Breast epithelium (tissue), 4 donors: ENCODE measurements at regions not wholly inside any gene's neighbourhood (a gene's known extent, or its start where the extent isn't known, plus 50 kb on each side); places are given as distances from the start of the nearest gene placed in this dataset.

ENCODE experiments used
- DNase-seq, 2 donors: peaks; one replicate each; pipeline ENCODE4 v3.0.0-alpha.2; 2019; ENCODE audit warnings: low spot score in 2 of 2
- H3K27ac ChIP-seq, 2 donors: fragments of 200-600 bp; sonication (generic) in 1 of 2; one replicate each; pipeline ENCODE4 v1.5.1; 2016 to 2019; ENCODE audit warnings: mild to moderate bottlenecking in 1 of 2
- H3K27me3 ChIP-seq, 2 donors: fragments of 200-600 bp; sonication (generic) in 1 of 2; one replicate each; pipeline versions ENCODE4 v1.5.1 to v1.6.0; 2017 to 2019; ENCODE audit warnings: control low read depth in 1 of 2, mild to moderate bottlenecking in 1 of 2
- H3K36me3 ChIP-seq: fragments of 200-600 bp; one replicate; pipeline ENCODE4 v1.5.1; 2019
- H3K4me1 ChIP-seq, 2 donors: fragments of 200-600 bp; sonication (generic); one replicate each; pipeline ENCODE4 v1.5.1; 2016 to 2019; ENCODE audit warnings: control low read depth in 1 of 2
- H3K4me3 ChIP-seq, 3 donors: fragments of 200-600 bp; sonication (generic); 1 replicate in 2 of 3; 2 replicates in 1 of 3; pipeline ENCODE4 v1.5.1; 2016 to 2019; ENCODE audit warnings: mild to moderate bottlenecking in 3 of 3, moderate library complexity in 2 of 3
- H3K9me3 ChIP-seq, 2 donors: fragments of 200-600 bp; sonication (generic) in 1 of 2; one replicate each; pipeline ENCODE4 v1.5.1; 2016 to 2019; ENCODE audit warnings: control low read depth in 1 of 2
- POLR2A ChIP-seq: fragments of 450-650 bp; IDR thresholded peaks from one replicate; pipeline ENCODE4 v1.6.1; 2016; ENCODE audit warnings: antibody characterized with exemption, mild to moderate bottlenecking, moderate library complexity
- POLR2AphosphoS5 ChIP-seq, 3 donors: sonication (generic); formaldehyde crosslinking; IDR thresholded peaks; one replicate each; pipeline ENCODE4 v1.6.1; 2017; ENCODE audit warnings: antibody characterized with exemption in 3 of 3
- intact Hi-C: fragments of 100-400 bp; cut with DNase I; formaldehyde crosslinking; loops from one replicate; pipeline ENCODE4 v1.15.1; 2023; ENCODE audit warnings: low total_unique reads
- TF ChIP-seq, protein P1 (sequence below), 3 donors: fragments of 450-650 bp; IDR thresholded peaks; one replicate each; pipeline ENCODE4 v1.5.1; 2016 to 2017; ENCODE audit warnings: antibody characterized with exemption in 3 of 3, mild to moderate bottlenecking in 3 of 3, moderate library complexity in 3 of 3

DNA sequence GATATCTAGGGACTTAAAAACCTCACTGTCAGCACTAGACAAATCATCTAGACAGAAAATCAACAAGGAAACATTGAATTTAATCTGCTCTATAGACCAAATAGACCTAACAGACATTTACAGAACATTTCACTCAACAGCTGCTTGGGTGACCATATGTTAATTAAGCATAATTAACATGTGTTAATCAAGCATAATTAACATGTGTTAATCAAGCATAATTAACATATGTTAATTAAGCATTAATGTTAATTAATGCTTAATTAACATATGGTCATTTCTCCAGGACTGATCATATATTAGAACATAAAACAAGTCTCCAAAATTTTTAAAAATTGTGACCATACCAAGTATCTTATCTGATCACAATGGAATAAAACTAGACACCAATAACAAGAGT lies 137.3 kb upstream of the MME start:
- TF ChIP-seq, protein P1, sequence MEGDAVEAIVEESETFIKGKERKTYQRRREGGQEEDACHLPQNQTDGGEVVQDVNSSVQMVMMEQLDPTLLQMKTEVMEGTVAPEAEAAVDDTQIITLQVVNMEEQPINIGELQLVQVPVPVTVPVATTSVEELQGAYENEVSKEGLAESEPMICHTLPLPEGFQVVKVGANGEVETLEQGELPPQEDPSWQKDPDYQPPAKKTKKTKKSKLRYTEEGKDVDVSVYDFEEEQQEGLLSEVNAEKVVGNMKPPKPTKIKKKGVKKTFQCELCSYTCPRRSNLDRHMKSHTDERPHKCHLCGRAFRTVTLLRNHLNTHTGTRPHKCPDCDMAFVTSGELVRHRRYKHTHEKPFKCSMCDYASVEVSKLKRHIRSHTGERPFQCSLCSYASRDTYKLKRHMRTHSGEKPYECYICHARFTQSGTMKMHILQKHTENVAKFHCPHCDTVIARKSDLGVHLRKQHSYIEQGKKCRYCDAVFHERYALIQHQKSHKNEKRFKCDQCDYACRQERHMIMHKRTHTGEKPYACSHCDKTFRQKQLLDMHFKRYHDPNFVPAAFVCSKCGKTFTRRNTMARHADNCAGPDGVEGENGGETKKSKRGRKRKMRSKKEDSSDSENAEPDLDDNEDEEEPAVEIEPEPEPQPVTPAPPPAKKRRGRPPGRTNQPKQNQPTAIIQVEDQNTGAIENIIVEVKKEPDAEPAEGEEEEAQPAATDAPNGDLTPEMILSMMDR (IDR thresholded peaks at IDR 0.05): no peak
- no peak for TF ChIP-seq POLR2AphosphoS5 (IDR thresholded peaks at IDR 0.05)
- no peak for TF ChIP-seq POLR2A
- H3K4me1 ChIP-seq: no peaks in the 10 kb centered on the region
- no peaks in the 10 kb centered on the region for H3K36me3 ChIP-seq
- DNase-seq: no peak
- H3K4me3 ChIP-seq: no peak overlapping the region
- H3K27me3 ChIP-seq: no peaks in the 10 kb centered on the region
- intact Hi-C loops: no loop called here
- H3K27ac ChIP-seq: no peak overlapping the region
- peaks cover 11 to 12% of the 10 kb centered on the region in 2 donors for H3K9me3 ChIP-seq

DNA sequence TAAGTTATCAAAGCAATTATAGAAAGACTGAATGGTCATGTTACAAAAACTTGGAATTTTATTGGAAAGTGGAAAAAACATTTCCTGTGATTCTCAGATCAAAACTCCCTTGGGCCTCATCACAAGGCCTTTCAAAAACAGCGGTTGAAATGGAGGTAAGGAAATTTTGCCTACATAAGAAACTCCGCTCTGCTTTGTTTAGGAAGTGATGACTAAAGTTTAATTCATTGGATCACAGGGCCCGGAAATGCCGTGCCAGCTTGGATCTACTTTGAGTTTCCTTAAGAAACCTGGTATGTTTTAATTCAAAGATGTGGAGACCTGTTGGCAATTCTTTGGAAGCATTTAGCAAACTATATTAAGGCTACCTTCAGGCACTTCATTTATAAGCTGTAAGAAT lies 143.9 kb upstream of the MME start:
- intact Hi-C loops: no loop called here
- Histone ChIP-seq H3K4me3 (no peak overlapping the region), H3K36me3 (no peaks in the 10 kb centered on the region), H3K27me3 (no peaks in the 10 kb centered on the region), H3K4me1 (no peaks in the 10 kb centered on the region), H3K27ac (no peak overlapping the region), H3K9me3 (peaks cover under 1 to 6% of the 10 kb centered on the region in 2 donors)
- TF ChIP-seq POLR2AphosphoS5 (IDR thresholded peaks at IDR 0.05) (no peak), POLR2A (no peak)
- TF ChIP-seq, protein P1 (IDR thresholded peaks at IDR 0.05): no peak
- DNase-seq: no peak

GRCh38 chr3:154933581-154933980 lies 146.5 kb upstream of the MME start:
- no peak for DNase-seq
- Histone ChIP-seq H3K27ac (no peak overlapping the region), H3K36me3 (no peaks in the 10 kb centered on the region), H3K4me1 (no peaks in the 10 kb centered on the region), H3K4me3 (no peak overlapping the region), H3K27me3 (no peaks in the 10 kb centered on the region), H3K9me3 (no peaks in the 10 kb centered on the region)
- intact Hi-C loops: no loop called here
- TF ChIP-seq, protein P1 (IDR thresholded peaks at IDR 0.05): no peak
- TF ChIP-seq POLR2AphosphoS5 (IDR thresholded peaks at IDR 0.05) (no peak), POLR2A (no peak)

DNA sequence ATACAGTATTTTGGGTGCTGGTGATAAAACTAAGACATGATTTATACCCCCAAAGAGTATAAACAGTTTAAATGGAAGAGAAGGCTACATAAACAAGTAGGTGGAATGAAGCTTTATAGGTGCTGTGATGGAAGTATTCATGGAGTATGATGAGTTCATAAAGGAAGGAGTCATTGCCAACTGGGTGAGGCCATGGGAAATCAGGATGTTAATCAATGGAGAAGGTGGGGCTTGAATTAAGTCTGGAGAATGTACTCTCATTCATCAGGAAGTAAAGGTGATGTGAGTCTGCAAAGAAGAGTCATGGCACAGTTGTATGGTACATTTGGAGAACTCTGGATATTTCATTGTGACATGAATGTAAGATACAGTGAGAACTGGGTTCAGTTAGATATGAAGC lies 147.5 kb upstream of the MME start:
- DNase-seq: no peak
- H3K27me3 ChIP-seq: no peaks in the 10 kb centered on the region
- no peak overlapping the region for H3K27ac ChIP-seq
- H3K4me3 ChIP-seq: no peak overlapping the region
- no peaks in the 10 kb centered on the region for H3K4me1 ChIP-seq
- no peak for TF ChIP-seq POLR2AphosphoS5 (IDR thresholded peaks at IDR 0.05)
- intact Hi-C loops: no loop called here
- H3K36me3 ChIP-seq: no peaks in the 10 kb centered on the region
- no peaks in the 10 kb centered on the region for H3K9me3 ChIP-seq

GRCh38 chr3:154931484-154931883 lies 148.6 kb upstream of the MME start:
- H3K4me1 ChIP-seq: peaks cover 0 to 4% of the 10 kb centered on the region in 2 donors
- intact Hi-C loops: no loop called here
- H3K27ac ChIP-seq: no peak overlapping the region
- no peak for DNase-seq
- H3K36me3 ChIP-seq: no peaks in the 10 kb centered on the region
- H3K27me3 ChIP-seq: no peaks in the 10 kb centered on the region
- no peak overlapping the region for H3K4me3 ChIP-seq
- no peaks in the 10 kb centered on the region for H3K9me3 ChIP-seq
- TF ChIP-seq POLR2AphosphoS5 (IDR thresholded peaks at IDR 0.05): no peak

DNA sequence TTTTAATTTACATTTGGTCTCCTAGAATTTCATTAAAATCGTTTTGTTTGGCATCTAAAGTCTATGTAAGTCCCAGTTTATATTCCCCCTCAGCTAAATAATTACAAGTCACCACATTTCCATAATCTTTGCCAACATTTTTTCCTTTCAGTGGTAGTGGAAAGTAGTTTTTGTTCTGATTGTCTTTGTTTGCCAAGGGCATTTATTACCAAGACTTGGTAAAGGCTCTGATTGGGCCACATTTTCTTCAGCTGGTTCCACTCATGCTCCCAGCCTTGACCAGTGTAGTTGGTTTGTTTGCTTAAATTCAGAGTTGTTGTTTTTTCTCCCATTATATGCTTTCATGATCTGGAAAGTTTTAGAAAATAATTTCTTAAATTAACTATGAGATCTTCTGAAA lies 153.4 kb upstream of the MME start:
- no peaks in the 10 kb centered on the region for H3K9me3 ChIP-seq
- H3K4me1 ChIP-seq: peaks cover 0 to 9% of the 10 kb centered on the region in 2 donors
- no peak for TF ChIP-seq POLR2AphosphoS5 (IDR thresholded peaks at IDR 0.05)
- TF ChIP-seq, protein P1 (IDR thresholded peaks at IDR 0.05): no peak
- no peak for TF ChIP-seq POLR2A
- no peak for DNase-seq
- no peaks in the 10 kb centered on the region for H3K36me3 ChIP-seq
- intact Hi-C loops: no loop called here
- H3K27ac ChIP-seq: peak overlapping the region; percentile 9 to 26
- H3K27me3 ChIP-seq: no peaks in the 10 kb centered on the region
- H3K4me3 ChIP-seq: no peak overlapping the region
